ENCODE measurements at regions not wholly inside any gene's neighbourhood (a gene's known extent, or its start where the extent isn't known, plus 50 kb on each side); places are given as distances from the start of the nearest gene placed in this dataset.

DNA sequence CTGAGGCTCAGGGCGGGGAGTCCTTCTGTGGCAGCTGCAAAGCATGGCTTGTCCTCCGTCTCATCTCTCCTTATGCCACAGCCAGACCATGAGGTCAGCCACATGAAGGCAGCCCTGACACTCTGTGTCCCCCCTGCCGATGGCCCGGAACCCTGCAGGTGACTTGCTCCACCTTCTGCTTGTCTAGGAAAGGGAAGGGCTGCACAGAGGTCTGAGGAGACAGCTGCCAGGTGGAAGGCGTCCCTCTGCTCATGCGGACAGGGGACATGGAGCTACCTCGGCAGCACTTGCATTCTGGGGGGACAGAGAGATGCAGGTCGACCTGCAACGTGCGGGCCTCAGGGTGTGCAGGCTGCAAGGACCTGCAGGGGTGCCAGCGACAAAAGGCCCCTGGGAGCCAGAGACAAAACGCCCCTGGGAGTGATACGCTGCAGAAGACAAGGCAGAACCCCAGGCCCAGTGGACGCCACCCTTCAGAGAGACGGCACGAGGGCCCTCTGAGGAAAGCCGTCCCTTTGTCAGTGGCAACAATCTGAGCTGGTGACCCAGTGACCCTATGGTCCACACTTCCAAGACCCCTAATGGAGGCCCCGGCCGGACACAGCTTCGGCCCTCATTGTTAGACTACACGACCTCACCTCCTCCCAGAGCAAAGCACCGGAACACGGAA, 205.2 kb upstream of the PPP2R2D start:
- TF ChIP-seq, protein P1, sequence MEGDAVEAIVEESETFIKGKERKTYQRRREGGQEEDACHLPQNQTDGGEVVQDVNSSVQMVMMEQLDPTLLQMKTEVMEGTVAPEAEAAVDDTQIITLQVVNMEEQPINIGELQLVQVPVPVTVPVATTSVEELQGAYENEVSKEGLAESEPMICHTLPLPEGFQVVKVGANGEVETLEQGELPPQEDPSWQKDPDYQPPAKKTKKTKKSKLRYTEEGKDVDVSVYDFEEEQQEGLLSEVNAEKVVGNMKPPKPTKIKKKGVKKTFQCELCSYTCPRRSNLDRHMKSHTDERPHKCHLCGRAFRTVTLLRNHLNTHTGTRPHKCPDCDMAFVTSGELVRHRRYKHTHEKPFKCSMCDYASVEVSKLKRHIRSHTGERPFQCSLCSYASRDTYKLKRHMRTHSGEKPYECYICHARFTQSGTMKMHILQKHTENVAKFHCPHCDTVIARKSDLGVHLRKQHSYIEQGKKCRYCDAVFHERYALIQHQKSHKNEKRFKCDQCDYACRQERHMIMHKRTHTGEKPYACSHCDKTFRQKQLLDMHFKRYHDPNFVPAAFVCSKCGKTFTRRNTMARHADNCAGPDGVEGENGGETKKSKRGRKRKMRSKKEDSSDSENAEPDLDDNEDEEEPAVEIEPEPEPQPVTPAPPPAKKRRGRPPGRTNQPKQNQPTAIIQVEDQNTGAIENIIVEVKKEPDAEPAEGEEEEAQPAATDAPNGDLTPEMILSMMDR (IDR thresholded peaks at IDR 0.05; ENCODE audit: low read length) = no peak
- TF ChIP-seq EZH2phosphoT487 (IDR thresholded peaks at IDR 0.05; ENCODE audit: low read length) = no peak
- no peak for TF ChIP-seq EZH2 (optimal IDR thresholded peaks at IDR 0.05; ENCODE audit: low read depth, low read length)

All from MM.1S (cell line).